ENCODE measurements at regions not wholly inside any gene's neighbourhood (a gene's known extent, or its start where the extent isn't known, plus 50 kb on each side); places are given as distances from the start of the nearest gene placed in this dataset.

DNA sequence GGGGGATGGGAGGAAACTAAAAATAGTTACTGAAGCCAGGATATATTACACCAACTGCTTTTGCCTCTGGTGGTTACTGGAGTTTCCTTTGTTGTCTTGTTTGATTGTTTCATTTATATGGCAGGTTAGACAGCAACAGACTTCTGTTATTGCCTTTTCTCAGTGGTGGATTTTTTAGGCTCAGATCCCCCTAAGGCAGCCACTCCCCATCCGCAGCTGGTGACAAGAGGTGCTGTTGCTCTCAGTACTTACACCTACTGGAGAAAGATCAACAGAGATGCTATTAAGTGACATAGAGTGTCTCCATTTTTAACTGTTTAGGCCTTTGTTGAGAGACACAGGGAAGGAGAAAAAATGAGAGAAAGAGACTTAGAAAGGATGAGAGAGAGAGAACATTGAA lies 552.1 kb downstream of the PKHD1 start:
- H3K4me3 ChIP-seq (ENCODE audit: low read length) = no peak overlapping the region
- TF ChIP-seq, protein P1, sequence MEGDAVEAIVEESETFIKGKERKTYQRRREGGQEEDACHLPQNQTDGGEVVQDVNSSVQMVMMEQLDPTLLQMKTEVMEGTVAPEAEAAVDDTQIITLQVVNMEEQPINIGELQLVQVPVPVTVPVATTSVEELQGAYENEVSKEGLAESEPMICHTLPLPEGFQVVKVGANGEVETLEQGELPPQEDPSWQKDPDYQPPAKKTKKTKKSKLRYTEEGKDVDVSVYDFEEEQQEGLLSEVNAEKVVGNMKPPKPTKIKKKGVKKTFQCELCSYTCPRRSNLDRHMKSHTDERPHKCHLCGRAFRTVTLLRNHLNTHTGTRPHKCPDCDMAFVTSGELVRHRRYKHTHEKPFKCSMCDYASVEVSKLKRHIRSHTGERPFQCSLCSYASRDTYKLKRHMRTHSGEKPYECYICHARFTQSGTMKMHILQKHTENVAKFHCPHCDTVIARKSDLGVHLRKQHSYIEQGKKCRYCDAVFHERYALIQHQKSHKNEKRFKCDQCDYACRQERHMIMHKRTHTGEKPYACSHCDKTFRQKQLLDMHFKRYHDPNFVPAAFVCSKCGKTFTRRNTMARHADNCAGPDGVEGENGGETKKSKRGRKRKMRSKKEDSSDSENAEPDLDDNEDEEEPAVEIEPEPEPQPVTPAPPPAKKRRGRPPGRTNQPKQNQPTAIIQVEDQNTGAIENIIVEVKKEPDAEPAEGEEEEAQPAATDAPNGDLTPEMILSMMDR (IDR thresholded peaks at IDR 0.05; ENCODE audit: insufficient read depth, low read depth, low read length, missing control alignments) = no peak
- no peak for DNase-seq (ENCODE audit: low read depth)

DNA sequence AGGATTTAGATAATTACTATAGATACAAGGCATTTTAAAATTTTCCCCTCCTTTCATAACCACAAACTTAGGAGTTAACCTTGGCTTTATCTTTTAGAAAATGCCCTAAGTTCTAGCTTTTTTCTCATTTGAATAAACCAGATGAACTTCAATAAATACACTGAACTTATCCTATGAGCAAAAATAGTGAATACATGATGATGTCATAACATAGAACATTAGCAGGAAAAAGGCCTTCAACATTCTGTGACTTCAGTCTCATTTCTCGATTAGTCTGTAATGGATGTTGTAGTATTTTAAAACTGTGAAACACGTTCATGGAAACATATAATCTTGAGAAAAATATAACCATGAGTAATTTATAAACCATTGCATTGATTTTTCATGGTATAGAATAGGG lies 550.7 kb downstream of the PKHD1 start:
- no peak for DNase-seq (ENCODE audit: low read depth)
- TF ChIP-seq, protein P1 (IDR thresholded peaks at IDR 0.05; ENCODE audit: insufficient read depth, low read depth, low read length, missing control alignments) = no peak
- H3K4me3 ChIP-seq (ENCODE audit: low read length) = no peak overlapping the region

DNA sequence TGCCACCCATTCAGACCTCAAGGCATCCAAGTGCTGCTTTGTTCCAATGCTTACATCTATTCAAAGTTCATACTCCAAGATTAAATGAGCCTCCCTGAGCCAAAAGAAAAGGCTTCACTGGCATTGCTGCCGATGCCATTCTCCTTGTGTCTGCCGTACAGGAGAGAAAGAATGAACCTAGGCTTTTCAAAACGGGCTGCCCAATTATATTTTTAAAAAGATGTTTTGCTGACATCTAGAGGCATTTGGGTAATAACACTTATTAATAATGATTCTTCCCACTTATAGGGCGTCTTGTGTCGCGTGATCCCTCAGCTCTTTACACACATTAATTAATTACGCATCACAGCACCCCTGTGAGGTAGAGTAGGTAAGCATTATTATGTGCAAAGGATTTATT lies 545.6 kb downstream of the PKHD1 start:
- peak; percentile 58 for DNase-seq (ENCODE audit: low read depth)
- no peak overlapping the region for H3K4me3 ChIP-seq (ENCODE audit: low read length)
- TF ChIP-seq, protein P1 (IDR thresholded peaks at IDR 0.05; ENCODE audit: insufficient read depth, low read depth, low read length, missing control alignments) = peak; percentile 45

DNA sequence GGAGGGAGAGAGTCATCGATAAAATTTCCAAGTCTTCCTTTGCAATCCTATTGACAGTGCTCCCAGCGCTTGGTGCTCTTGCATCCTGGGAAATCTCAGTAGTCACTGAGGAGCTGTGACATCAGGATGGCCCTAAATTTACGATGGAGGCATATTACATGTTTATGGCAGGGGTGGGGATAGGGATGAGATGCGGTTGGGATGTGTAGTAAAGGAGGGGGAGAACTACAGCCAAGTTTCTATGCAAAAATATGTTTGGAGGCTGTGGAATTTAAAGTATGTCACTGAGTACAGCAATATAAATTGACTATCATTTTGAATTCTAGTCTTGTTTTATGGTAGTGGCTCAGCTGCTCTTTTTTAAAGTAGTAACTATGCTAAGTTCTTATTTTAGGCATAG lies 544.9 kb downstream of the PKHD1 start:
- no peak overlapping the region for H3K4me3 ChIP-seq (ENCODE audit: low read length)
- TF ChIP-seq, protein P1 (IDR thresholded peaks at IDR 0.05; ENCODE audit: insufficient read depth, low read depth, low read length, missing control alignments) = no peak
- no peak for DNase-seq (ENCODE audit: low read depth)

DNA sequence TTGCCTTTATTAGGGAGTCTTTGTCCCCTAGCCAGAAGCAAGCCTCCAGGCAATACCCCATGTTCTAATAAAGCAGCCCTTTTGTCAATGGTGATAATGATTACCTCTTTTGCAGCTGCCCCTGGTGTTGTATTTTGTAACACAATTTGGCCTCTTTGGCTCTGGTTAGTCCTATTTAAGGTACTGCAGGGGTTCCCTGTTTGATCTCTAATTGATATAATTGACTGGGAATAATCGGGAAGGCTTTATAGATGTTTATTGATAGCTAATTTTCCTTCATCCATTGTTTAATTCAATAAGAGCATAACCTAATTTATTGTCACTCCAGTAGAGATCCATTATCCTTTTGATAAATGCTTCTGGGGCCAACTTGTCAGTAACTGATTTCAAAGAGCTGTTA lies 537.2 kb downstream of the PKHD1 start:
- TF ChIP-seq, protein P1 (IDR thresholded peaks at IDR 0.05; ENCODE audit: insufficient read depth, low read depth, low read length, missing control alignments) = no peak
- no peak overlapping the region for H3K4me3 ChIP-seq (ENCODE audit: low read length)
- DNase-seq (ENCODE audit: low read depth) = no peak

DNA sequence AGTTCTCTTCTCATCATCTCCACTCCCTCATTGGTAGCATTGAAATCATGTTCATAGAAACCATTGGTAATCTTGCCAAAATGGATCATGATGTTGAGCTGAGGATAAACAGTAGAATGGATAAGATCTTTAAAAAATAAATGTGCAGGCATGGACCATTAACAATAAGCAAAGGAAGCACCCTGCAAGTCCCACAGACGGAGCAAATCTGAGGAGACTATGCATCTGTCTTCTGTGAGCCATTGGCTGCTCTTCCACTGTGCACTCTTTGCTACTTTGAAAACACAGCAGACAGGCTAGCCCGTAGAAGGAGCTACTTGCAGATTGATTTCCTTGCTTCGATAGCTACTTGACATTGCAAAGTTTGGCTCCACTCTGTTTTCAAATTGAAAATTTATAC lies 535.0 kb downstream of the PKHD1 start:
- TF ChIP-seq, protein P1 (IDR thresholded peaks at IDR 0.05; ENCODE audit: insufficient read depth, low read depth, low read length, missing control alignments) = no peak
- H3K4me3 ChIP-seq (ENCODE audit: low read length) = no peak overlapping the region

DNA sequence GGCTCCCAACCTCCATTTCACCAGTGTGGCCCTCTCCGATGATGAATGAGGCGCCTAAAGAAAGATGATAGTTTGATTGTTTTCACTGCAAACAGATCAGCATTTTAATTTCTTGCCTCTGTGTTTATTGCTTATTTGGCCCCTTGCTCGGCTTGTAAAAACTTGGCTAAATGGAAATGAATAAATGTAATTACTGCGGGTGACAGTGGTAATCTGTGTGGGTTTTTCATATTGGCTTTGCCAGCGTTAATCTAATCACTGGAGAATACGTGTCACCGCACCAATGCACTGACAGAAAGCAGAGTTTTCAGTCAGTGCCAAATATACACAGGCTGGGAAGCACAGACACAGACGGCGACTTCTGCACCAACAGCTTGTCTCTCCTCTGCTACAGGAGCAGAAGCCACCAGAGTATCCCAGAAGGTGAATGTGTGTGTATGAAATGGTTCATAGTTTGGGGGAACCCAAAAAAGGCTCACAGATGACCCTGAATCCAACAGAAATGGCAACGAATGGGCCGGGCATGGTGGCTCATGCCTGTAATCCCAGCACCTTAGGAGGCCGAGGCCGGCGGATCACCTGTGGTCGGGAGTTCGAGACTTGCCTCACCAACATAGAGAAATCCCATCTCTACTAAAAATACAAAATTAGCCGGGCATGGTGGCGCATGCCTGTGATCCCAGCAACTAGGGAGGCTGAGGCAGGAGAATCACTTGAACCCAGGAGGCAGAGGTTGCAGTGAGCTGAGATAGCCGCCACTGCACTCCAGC lies 534.0 kb downstream of the PKHD1 start:
- DNase-seq (ENCODE audit: low read depth) = no peak
- H3K4me3 ChIP-seq (ENCODE audit: low read length) = no peak overlapping the region
- TF ChIP-seq, protein P1 (IDR thresholded peaks at IDR 0.05; ENCODE audit: insufficient read depth, low read depth, low read length, missing control alignments) = no peak

More for the DNA sequence above, 535.0 kb downstream of the PKHD1 start:
- DNase-seq (ENCODE audit: low read depth) = no peak

Measured in epithelial cell of esophagus (primary cell).